Esophagus squamous epithelium (tissue), 5 donors: ENCODE measurements at regions not wholly inside any gene's neighbourhood (a gene's known extent, or its start where the extent isn't known, plus 50 kb on each side); places are given as distances from the start of the nearest gene placed in this dataset.

Source experiments
- DNase-seq: peaks from one replicate; lab custom pipeline; 2025; lab: John Stamatoyannopoulos, UW
- H3K27ac ChIP-seq, 4 donors: fragments of 200-600 bp; sonication (generic); one replicate each; pipeline ENCODE4 v1.5.1; 2016 to 2019; ENCODE audit warnings: mild to moderate bottlenecking in 1 of 4
- H3K27me3 ChIP-seq, 4 donors: fragments of 200-600 bp; sonication (generic); 1 replicate in 3 of 4; 2 replicates in 1 of 4; pipeline versions ENCODE4 v1.5.1 to v1.6.0; 2017 to 2021; ENCODE audit warnings: antibody characterized with exemption in 1 of 4
- H3K36me3 ChIP-seq, 3 donors: fragments of 200-600 bp; sonication (generic); one replicate each; pipeline ENCODE4 v1.5.1; 2016 to 2019
- H3K4me1 ChIP-seq, 3 donors: fragments of 200-600 bp; sonication (generic); one replicate each; pipeline ENCODE4 v1.5.1; 2017 to 2019
- H3K4me3 ChIP-seq, 4 donors: fragments of 200-600 bp; sonication (generic); 1 replicate in 3 of 4; 2 replicates in 1 of 4; pipeline ENCODE4 v1.5.1; 2016 to 2019; ENCODE audit warnings: mild to moderate bottlenecking in 2 of 4, moderate library complexity in 1 of 4
- H3K9me3 ChIP-seq, 3 donors: fragments of 200-600 bp; sonication (generic); one replicate each; pipeline ENCODE4 v1.5.1; 2016 to 2019
- CTCF ChIP-seq, 6 experiments: fragments of 450-650 bp in 4 of 6; fragments of 200-600 bp in 2 of 6; sonication (generic) in 2 of 6; IDR thresholded peaks; one replicate each; pipeline ENCODE4 v1.5.1; 2016 to 2019; ENCODE audit warnings: antibody characterized with exemption in 6 of 6, mild to moderate bottlenecking in 4 of 6, moderate library complexity in 4 of 6
- POLR2A ChIP-seq, 4 donors: fragments of 450-650 bp; IDR thresholded peaks; one replicate each; pipeline ENCODE4 v1.6.1; 2017; ENCODE audit warnings: antibody characterized with exemption in 4 of 4, mild to moderate bottlenecking in 4 of 4, moderate library complexity in 3 of 4
- WGBS, 2 donors: methylation state at CpG; one replicate each; pipeline ENCODE4 v1.1.5; 2018; 5-methylcytosine and 5-hydroxymethylcytosine counted together
- intact Hi-C: fragments of 100-400 bp; cut with DNase I; formaldehyde crosslinking; loops from one replicate; pipeline ENCODE4 v1.15.0; 2022
- donor health status: DM: yes; HTN: yes; CAD: no.

- TF ChIP-seq POLR2A (IDR thresholded peaks at IDR 0.05) (no peak), CTCF (IDR thresholded peaks at IDR 0.05) (no peak)
- Histone ChIP-seq H3K9me3 (no peaks in the 10 kb centered on the region), H3K4me1 (peaks cover 0 to 41% (median 24%) of the 10 kb centered on the region in 3 donors), H3K27me3 (peaks cover 0 to 80% (median 0%) of the 10 kb centered on the region in 4 donors), H3K27ac (peak overlapping the region in 1 of 4 donors; percentile 25), H3K36me3 (no peaks in the 10 kb centered on the region), H3K4me3 (no peak overlapping the region)
- intact Hi-C loops: no loop called here
- no peak for DNase-seq
- 67 to 92% methylated on average over 3 of the region's 3 CpGs for WGBS, 2 donors
These were observed 88.7 kb downstream of the FOXL1 start for GRCh38 chr16:86667035-86667434.

- H3K27ac ChIP-seq: no peak overlapping the region
- no peaks in the 10 kb centered on the region for H3K9me3 ChIP-seq
- 59 to 72% methylated on average over 7 to 8 of the region's 8 CpGs for WGBS, 2 donors
- intact Hi-C loops: no loop called here
- no peak overlapping the region for H3K4me3 ChIP-seq
- no peak for DNase-seq
- H3K36me3 ChIP-seq: no peaks in the 10 kb centered on the region
- peaks cover 0 to 82% (median 0%) of the 10 kb centered on the region in 4 donors for H3K27me3 ChIP-seq
- TF ChIP-seq CTCF (IDR thresholded peaks at IDR 0.05) (no peak), POLR2A (IDR thresholded peaks at IDR 0.05) (no peak)
- H3K4me1 ChIP-seq: peaks cover 0 to 41% (median 26%) of the 10 kb centered on the region in 3 donors
These were observed 90.0 kb downstream of the FOXL1 start for GRCh38 chr16:86668136-86668910.

DNA sequence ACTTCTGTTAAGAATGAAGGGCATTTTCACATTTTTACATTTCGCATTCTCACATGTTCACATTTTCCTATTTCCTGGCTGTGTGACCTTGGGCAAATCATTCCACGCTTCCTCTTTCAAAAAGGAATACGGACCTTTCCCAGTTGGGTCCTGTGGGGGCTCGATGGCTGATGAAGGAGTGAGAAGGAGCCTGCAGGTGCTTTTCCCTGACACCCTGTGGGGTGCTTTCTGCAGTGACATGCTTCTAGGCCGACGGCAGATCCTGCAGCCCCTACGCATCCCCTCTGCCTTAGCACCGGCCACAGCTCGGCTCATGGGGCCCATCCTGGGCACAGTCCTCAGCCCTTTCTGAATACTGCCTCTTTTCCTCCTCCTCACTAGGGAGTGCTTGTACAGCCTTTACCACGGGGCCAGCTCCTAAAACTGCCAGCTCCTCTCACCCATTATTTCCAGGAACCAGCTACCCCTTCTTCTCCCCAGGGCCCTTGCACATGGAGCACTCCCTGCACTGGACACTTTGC lies 91.0 kb downstream of the FOXL1 start:
- peaks cover 0 to 31% (median 17%) of the 10 kb centered on the region in 3 donors for H3K4me1 ChIP-seq
- no peaks in the 10 kb centered on the region for H3K9me3 ChIP-seq
- peak overlapping the region in 3 of 4 donors; percentile 30 to 60 (median 53) for H3K27ac ChIP-seq
- intact Hi-C loops: no loop called here
- TF ChIP-seq POLR2A (IDR thresholded peaks at IDR 0.05): no peak
- no peak for TF ChIP-seq CTCF (IDR thresholded peaks at IDR 0.05)
- 77 to 78% methylated on average over 10 of the region's 10 CpGs for WGBS, 2 donors
- DNase-seq: no peak
- no peak overlapping the region for H3K4me3 ChIP-seq
- H3K36me3 ChIP-seq: no peaks in the 10 kb centered on the region
- H3K27me3 ChIP-seq: peaks cover 0 to 88% (median 0%) of the 10 kb centered on the region in 4 donors

- Histone ChIP-seq H3K36me3 (no peaks in the 10 kb centered on the region), H3K9me3 (no peaks in the 10 kb centered on the region), H3K4me1 (peaks cover 0 to 23% (median 9%) of the 10 kb centered on the region in 3 donors), H3K4me3 (peak overlapping the region in 1 of 4 donors; percentile 23), H3K27me3 (peaks cover 0 to 86% (median 0%) of the 10 kb centered on the region in 4 donors), H3K27ac (peak overlapping the region in 3 of 4 donors; percentile 55 to 60 (median 59))
- intact Hi-C loops: no loop called here
- DNase-seq: no peak
- no peak for TF ChIP-seq CTCF (IDR thresholded peaks at IDR 0.05)
- TF ChIP-seq POLR2A (IDR thresholded peaks at IDR 0.05): no peak
- WGBS, 2 donors: 65 to 67% methylated on average over 10 to 20 of the region's 30 CpGs
These were observed 91.8 kb downstream of the FOXL1 start for GRCh38 chr16:86669937-86670749.
